ENCODE measurements at regions not wholly inside any gene's neighbourhood (a gene's known extent, or its start where the extent isn't known, plus 50 kb on each side); places are given as distances from the start of the nearest gene placed in this dataset.

DNA sequence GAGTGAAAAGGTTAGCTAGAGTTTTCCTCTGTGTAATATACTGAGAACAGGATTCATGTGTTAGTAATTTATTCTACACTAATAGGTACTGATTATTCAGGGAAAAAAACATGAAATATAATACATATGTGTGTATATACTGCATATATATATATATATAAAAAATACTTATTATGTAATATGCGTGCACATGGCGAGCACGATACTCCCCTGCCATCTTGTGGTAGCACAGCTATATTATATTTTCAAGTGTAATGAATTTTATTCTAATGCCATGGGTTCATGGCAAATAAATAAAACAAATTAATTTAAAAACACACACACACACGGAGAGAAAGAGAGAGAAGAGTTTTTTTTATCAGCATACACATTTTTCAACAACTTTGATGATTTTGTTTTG lies 460.6 kb downstream of the KCNJ2 start:
- TF ChIP-seq, protein P1, sequence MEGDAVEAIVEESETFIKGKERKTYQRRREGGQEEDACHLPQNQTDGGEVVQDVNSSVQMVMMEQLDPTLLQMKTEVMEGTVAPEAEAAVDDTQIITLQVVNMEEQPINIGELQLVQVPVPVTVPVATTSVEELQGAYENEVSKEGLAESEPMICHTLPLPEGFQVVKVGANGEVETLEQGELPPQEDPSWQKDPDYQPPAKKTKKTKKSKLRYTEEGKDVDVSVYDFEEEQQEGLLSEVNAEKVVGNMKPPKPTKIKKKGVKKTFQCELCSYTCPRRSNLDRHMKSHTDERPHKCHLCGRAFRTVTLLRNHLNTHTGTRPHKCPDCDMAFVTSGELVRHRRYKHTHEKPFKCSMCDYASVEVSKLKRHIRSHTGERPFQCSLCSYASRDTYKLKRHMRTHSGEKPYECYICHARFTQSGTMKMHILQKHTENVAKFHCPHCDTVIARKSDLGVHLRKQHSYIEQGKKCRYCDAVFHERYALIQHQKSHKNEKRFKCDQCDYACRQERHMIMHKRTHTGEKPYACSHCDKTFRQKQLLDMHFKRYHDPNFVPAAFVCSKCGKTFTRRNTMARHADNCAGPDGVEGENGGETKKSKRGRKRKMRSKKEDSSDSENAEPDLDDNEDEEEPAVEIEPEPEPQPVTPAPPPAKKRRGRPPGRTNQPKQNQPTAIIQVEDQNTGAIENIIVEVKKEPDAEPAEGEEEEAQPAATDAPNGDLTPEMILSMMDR (IDR thresholded peaks at IDR 0.05): peak in 1 of 7 experiments; percentile 8
- TF ChIP-seq POLR2A (IDR thresholded peaks at IDR 0.05) (no peak), POLR2AphosphoS5 (IDR thresholded peaks at IDR 0.05) (no peak), EP300 (IDR thresholded peaks at IDR 0.05) (no peak)

Measured in stomach (tissue), 4 donors.